ENCODE measurements at regions not wholly inside any gene's neighbourhood (a gene's known extent, or its start where the extent isn't known, plus 50 kb on each side); places are given as distances from the start of the nearest gene placed in this dataset.
"Not testable (repeated sequence)": the region's sequence is repeated elsewhere in the genome, so short reads cannot be mapped to it uniquely, and the experiment has no call there.

DNA sequence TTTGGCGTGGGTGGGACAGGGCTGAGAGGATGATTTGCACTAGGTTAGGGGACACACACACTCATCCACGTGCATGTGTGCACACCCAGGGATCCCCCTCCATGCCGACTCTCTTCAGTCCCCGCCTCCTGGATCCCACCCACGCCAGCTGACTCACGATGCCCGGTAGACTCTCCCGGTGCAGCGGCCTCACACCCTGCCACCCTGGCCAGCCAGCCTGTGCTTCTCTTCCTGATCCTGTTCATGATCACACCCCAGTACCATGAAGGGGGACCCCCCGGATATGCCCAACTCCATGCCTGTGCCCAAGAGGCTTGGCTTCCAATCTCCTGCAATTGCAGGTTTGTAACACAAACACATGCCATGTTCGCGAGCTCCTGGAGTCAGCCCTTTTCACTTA lies 157.8 kb upstream of the HDAC4 start:
- no peak for DNase-seq

DNA sequence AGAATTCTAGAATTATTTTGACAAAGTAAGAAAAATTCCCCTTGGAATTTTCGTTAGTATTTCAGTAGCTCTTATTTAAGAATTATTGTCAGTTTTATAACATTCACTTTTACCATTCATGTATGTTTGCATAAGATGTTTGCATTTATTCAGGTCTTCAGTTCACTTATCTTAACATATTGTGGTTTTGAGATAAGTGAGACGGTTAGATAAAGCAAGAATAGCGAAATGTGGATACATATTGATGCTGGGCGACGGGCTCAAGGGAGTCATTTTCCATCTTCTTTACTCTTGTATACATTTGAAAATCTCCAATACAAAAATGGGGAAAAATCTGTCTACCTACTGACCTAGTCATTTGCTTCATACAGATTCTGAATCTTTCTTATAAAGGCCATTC lies 156.7 kb upstream of the HDAC4 start:
- DNase-seq = no peak

DNA sequence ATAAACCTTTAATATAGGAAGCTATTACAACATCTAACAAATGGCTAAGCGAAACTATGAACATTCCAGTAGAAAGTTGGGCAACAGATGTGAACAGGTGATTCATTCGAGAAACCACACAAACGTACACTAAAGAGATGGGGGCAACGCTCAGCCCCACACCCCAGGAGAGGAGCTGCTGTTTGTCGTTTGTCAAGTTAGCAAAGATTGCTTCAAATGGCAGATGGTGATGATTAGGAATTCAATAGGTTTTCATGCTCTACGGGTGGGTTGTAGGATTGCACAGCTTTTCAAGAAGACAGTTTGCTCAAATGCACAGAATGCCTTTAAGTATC lies 154.7 kb upstream of the HDAC4 start:
- DNase-seq = no peak

DNA sequence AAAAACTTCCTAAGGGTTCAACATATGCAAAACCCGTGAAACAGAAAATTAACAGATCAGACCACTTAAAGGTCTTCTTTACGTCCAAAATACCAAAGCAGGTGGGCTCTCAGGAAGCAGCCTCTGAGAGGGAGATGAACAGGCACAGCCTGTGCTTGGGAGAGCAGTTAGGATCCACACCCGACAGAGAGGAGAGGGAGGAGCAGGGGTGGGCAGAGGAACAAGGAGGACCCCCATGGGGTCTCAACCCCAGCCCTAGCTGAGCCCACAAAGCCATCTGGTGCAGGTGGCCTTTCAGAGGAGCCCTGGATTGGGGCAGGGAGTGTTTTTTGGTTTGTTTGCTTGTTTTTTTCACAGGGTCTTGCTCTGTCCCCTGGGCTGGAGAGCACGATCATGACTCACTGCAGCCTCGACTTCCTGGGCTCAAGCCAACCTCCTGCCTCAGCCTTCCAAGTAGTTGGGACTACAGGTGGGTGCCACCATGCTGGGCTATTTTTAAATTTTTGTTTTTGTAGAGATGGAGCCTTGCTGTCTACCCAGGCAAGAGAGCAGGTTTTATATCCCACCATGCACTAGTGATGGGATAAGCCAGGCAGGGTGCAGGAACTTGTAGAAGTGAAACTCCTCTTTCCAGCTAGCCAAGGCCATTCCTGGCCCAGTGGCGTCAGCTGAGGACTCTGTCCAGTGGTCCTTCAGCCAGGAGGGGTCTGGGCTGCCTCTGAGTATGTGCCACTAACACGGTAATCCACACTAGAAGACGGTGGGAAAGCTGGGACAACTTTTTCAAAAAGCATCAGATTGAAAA lies 154.1 kb upstream of the HDAC4 start:
- DNase-seq = no peak

DNA sequence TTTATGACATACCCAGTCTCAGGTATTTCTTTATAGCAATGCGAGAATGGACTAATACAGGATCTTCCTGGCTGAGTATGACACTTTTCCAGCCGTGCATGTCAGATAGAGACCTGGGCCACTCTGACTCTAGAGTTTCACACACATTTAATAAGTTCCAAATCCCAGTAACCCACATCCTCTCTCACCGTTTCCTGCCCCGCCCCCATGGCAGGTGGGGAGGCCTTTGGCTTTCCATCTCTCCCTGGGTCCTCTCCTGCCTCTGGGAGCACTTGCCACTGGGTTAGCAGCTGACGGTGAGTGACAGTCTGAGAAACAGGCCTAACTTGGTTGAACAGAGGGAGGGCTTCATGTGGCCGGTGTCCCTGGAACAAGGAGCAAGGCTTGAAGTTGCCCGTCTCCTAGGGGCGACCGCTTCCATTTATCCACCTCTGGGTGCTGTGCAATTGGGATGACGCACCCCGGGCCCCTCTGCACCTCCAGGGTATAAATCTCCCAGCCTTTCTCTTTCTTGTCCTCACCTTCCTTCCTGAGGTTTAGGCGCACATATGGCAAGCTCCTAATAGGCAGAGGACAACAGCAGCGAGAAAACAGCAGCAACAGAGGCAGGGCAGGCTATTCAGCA lies 152.7 kb upstream of the HDAC4 start:
- no peak for DNase-seq

DNA sequence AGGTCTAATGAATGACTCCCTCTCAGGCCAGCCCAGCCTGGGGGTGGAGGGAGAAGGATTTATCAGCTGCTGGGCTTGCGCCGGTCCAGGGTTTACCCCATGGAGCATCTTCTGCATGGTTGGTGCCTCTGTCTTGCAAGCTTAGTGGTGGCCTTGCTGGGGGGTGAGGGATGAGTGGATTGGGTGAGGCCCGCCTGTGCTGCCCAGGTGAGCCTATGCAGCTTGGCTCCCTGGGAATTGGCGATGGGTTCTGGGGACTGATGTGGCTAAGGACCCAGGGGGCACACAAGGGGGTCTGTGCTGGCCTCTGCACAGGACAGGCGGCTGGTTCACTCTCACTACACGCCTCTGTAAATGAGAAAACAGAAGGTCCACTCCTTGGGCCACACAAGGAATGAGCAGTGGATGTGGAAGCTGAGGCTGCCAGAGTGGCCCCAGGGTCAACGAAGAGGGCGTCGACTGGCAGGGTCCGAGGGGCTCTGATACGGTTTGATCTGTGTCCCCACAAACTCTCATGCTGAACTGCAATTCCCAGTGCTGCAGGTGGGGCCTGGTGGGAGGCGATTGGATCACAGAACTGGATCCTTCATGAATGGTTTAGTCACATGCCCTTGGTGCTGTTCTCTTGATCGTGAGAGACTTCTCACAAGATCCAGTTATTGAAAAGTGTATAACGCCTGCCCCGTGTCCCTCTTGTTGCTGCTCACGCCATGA lies 151.6 kb upstream of the HDAC4 start:
- no peak for DNase-seq

DNA sequence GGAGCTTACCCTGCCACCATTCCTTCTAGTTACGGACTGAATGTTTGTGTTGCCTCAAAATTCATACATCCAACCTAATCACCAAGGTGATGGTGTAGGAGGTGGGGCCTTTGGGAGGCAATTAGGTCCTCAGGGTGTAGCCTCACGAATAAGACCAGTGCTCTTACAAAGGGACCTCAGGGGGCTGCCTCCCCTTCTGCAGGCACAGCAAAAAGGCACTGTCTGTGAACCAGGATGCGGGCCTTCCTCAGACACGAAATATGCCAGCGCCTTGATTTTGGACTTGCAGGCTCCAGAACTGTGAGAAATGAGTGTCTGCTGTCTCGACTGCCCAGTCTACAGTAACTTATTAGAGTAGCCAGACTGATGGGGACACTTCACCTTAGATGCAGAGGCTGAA lies 150.4 kb upstream of the HDAC4 start:
- no peak for DNase-seq

DNA sequence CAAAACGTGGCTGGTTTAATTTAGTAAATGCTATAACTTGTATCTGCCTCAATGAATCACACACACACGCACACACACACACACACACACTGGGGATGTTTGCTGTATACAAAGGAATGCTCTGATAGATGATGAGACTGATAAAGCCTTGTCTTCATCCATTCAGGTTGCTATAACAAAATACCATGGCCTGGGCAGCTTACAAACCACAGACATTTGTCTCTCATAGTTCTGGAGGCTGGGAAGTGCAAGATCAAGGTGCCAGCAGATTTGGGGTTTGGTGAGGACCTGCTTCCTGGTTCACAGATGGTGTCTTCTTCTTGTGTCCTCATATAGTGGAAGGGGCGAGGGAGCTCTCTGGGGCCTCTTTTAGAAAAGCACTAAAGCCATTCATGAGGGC lies 149.5 kb upstream of the HDAC4 start:
- no peak for DNase-seq

DNA sequence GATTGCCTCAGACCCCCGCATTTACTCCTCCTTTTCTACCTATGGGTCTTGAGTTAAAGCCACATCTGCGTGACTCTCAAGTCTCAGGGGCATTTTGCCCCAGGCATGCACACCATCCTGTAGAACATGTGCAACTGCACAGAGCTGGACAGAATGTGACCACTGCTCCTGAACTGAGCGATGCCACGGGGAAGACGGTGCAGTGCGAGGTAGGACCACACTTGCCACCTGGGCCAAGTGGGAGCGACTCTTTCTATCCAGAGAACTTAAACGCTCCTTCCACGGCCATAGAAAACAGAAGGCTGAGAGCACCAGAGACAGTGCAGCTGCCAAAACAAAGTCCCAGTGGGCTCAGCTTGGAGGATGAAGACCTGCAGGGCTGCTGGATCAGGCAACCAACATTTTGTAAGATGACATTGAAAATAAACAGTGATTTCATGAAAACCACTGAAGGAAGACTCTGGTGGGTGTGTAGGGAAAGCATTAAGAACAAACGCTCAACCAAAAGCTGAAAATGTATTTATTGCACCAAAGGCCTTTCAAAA lies 149.0 kb upstream of the HDAC4 start:
- no peak for DNase-seq

DNA sequence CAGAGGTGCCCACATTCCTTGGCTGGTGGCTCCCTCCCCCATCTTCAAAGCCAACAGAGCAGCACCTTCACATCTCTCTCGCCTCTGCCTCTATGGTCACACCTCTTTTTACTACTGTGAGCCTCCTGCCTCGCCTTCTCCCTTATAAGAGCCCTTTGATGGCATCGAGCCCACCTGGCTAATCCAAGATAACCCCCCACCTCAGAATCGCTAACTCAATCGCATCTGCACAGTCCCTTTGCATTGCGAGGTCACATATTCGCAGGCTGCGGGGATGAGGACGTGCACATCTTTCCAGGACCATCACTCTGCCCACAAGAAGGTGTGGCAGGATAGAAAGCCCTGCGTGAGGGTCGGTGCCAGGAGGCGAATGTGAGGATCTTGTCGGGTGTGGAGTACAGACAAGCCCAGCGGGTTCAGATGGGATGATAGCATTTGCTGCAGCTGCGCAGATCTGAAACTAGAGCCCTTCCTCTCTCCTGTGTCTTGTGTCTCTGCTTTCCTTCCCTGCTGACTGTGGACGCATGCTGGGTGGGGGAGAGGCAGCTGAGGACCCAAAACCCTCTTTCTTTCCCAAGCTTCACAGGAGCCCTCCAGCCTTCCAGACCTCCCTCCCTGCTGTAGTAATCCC lies 148.3 kb upstream of the HDAC4 start:
- DNase-seq = no peak

DNA sequence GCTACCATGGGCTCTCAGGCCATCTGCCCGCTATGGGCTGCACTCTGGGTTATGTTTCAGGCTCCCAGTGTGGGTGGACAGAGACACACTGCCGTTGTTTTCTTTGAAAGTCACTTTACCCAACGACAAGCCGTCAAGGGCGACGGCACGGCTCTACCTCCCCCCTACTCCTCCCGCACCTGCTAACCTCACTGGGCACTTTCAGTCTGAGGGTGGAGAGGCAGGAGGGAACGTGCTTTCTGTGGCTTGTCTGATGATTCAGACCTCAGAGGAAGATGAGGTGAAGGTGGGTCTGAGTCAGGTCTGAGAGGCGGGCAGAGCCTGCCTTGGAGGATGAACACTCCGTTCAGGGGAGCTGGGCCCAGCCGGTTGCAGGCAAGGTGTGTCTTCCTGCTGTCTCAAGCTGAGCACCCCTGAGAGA lies 147.6 kb upstream of the HDAC4 start:
- no peak for DNase-seq

DNA sequence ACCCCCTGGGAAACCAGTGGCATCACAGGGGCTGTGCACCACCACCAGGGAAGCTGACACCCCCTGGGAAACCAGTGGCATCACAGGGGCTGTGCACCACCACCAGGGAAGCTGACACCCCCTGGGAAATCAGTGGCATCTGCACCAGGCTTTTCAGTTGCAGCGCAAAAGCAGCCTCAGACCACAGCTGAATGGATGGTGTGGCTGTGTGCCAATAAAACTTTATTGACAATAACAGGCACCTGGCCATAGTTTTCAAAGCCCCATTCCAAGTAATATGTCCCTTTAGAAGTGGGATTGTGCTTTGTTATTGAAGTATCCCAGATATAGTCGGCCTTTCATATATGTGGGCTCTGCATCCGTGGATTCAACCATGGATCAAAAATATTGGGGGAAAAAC lies 146.3 kb upstream of the HDAC4 start:
- DNase-seq = not testable (repeated sequence)

DNA sequence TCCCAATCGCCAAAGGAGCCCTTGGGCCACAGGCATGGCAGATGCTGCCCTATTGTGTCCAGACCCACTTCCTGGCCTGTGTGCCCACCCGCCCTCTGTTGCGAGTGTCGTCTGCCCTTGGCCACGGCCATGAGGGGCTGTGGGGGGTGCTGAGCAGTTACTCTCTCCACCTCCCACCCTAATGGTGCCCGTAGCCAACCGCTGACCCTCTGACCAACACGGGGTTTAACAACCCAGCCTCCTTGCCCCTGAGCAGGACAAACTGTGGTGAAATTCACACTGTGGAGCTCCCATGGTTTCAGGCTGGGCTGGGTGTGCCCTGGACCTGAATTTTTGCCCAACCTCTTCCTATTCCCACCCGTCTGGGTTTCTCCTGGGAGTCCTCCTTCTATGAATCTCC lies 145.7 kb upstream of the HDAC4 start:
- DNase-seq = no peak

DNA sequence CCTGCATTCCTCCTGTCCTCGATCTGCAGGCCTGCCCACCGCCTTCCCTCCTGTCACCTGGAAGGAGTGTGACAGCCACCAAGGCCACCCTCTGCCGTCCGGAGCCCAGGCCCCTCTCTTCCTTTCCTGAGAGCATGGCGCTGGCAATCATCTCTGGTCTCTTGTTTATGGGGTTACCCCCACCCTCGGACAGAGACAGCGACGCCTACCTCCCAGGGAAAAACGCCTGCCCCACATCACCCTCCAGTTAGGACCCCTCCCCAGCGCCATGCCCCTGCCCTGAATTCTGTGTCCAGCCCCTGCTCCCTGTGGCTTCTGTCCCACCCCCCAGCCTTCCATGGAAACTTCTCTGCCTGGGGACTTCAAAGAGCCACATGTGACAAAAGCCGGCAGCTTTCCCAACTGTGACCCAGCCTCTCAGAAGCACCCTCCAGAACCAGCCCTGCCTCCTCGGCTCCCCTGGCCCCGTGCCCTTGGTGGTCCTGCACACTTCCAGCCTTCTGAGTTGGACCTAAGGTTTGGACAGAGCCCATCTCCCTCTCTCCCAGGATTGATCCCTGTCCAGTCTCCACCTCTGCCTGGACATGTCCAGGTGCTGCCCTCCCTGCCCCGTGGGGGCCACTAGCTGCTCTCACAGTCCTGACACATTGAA lies 145.0 kb upstream of the HDAC4 start:
- no peak for DNase-seq

DNA sequence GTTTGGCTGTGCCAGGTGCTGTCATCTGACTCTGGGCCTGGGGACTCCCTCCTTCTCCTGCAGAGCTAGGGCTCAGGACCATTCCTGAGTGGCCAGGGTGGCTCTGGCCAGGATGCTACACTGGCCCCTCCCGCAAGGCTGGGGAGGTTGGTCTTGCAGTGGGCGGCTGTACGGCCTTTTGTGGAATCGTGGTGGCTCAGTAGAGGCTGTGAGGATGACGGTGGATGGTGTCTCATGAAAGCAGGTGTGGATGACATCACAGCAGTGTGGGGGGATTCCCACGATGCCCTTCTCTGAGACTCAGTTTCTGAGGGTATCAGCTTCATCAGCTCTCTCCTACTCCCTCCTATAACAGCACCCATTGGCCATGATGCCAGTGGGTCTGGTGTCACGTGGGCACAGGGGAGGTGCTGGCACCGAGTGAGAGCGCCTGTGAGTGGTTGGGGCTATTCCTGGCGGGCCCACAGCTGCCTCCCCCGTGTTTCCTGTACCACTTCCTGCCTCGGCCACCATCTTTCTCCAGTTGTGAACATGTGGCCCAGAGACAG lies 144.2 kb upstream of the HDAC4 start:
- no peak for DNase-seq

DNA sequence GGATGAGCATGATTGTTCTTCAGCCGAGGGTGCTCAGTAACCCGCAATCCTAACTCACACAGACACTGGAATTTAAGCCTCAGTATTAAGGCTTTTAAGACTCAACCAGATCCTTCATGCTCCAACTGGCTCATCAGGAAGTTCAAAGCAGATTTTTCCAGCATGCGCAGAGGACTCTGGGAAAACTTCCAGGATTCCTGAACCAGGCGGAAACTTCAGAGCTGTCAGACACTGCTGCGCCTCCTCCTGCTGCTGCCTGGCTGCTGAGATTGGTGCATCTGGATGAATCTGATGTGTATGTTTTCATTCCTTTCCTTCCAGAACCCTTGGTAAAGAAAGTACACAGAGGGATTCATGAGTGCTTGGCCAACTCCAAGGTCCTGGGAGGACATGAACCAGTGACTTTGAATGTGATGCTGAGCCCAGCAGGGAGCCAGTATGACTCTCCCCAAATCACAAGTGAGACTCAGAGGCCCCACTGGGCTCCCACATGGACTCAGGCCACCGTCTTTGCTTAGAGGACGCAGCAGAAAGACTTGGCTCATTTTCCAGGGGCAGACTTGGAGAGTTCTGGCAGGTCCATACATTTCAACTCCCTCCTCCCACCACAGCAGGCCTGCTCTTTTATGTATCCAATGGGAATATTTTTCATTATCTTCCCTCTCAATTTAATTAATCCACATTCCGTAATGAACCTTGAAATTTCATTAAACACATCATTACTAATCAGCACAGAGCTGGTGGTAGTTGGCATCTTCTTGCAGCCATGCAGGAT lies 143.5 kb upstream of the HDAC4 start:
- no peak for DNase-seq

DNA sequence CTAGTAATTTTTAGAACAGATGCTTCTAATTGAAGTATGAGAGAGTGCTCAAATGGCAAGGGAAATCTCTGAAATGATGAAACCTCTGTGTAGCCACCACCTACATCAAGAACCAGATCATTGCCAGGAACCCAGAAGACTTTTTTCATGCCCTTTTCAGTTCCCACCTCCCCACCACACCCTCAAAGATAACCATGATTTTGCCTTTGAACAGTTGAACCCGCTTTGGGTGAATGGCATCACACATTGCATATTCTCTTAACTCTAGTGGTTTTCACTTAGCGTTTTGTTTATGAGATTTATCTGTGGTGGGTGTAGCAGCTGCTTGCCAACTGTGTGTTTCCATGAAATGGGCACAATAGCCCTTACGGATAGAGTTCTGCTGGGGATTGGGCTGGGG lies 142.9 kb upstream of the HDAC4 start:
- no peak for DNase-seq

DNA sequence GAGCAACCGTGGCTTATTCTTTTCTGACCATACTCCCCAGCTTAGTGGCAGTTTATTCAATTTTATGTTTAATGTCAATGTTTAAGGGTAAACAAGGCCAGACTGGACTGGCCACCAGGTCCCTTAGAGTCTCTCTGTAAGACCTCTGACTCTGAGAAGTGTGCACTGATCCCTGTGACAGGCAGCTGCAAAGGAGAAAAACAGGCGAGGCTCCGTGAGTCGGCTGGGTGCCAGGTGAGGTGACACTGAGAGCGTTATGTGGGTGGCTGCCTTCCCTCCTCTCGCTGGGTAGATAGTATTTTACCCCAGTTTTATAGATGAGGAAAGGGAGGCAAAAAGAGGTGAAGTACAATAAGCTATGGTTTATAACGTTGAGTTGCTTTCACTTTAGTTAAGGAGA lies 139.4 kb upstream of the HDAC4 start:
- no peak for DNase-seq

DNA sequence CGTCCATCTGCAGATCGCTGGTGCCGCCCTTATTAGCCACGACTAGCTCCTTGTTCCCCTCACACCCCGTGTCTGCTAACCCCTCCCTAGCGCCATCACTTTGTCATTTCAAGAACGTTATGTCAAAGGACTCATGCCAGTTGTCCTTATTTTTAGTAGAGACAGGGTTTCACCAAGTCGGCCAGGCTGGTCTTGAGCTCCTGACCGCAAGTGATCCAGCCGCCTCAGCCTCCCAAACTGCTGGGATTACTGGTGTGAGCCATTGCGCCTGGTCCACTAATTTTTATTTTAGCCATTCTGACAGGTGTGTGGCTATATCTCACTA lies 138.9 kb upstream of the HDAC4 start:
- no peak for DNase-seq

DNA sequence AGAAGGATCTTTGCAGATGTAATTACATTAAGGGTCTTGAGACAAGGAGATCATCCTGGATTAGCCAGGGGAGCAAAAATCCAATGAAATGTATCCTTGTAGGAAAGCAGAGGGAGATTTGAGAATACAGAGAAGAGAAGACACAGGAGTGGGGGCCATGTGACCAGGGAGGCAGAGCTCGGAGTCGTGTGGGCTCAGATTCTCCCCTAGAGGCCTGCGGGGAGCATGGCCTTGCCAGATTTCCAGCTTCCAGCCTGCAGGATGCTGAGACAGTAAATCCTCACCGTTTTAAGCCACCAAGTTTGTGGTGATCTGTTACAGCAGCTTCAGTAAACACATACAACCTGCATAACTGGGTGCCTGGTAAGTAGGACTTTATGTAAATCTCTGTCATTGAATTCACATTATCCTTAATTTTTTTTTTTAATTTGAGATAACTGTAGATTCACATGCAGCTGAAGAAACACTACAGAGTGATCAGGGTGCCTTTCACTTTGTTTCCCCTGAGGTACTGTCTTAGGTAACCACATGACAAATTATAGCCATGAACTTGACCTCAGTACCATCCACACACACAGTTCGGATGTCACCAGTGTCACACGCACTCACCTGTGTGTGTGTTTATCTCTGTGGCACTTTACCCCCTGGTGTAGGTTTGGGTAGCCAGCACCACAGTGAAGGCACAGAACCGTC lies 138.4 kb upstream of the HDAC4 start:
- no peak for DNase-seq

DNA sequence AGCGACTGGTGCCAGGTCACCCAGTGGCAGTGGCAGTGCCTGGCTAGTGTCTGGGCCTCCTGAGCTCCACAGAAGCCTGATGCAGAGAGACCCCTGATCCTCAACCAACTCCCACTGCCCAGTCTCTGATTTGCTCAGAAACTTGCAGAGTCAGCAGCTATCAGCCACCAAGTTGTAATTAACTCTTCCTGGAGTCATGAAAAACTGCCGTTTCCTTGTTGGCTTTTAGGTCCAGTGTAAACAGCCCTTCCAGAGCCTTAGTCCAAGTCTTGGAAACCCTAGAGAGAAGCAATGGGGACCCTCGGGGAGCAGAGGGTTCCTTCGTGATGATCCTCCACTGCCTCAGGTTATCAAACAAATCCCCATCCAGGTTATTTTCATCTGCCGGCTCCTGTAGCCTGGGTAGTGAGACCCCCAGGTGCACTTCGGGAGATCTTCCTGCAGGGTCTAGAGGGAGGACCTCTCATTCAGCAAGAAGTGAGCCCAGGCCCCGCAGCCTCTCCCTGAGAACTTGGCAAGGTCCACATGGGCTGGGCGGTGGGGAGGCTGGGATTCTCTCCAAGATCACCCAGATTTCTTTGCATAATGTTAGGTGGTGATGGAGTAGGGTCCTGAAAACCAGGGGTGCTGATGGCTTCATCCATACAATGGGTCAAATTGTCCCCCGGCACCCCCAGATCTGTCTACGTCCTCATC lies 137.7 kb upstream of the HDAC4 start:
- no peak for DNase-seq

All from NCI-H748 treated with DMSO at 0.1 percent for 48 hours (cell line).